DND-41 (cell line): ENCODE measurements at regions not wholly inside any gene's neighbourhood (a gene's known extent, or its start where the extent isn't known, plus 50 kb on each side); places are given as distances from the start of the nearest gene placed in this dataset.

ENCODE experiments used
- ATAC-seq: fragments of 200-7000 bp; cut with Tn5 transposase; 3 replicates; pipeline ENCODE4 v1.9.1; 2021; ENCODE audit warnings: low read depth; ENCODE audit not compliant: insufficient read depth
- DNase-seq: peaks from one replicate; pipeline ENCODE4 v3.0.0-alpha.2; 2020
- H2AFZ ChIP-seq: 2 replicates; pipeline ENCODE4 v1.6.0; 2012; ENCODE audit warnings: low read depth, low read length
- H3K27ac ChIP-seq: 2 replicates; pipeline ENCODE4 v1.5.1; 2012; ENCODE audit warnings: low read length, inconsistent platforms
- H3K27me3 ChIP-seq: fragments of 200-600 bp; sonication (generic); 2 replicates; pipeline ENCODE4 v1.6.0; 2012; ENCODE audit warnings: low read length, mild to moderate bottlenecking, inconsistent platforms; ENCODE audit not compliant: insufficient read depth, poor library complexity
- H3K36me3 ChIP-seq: 2 replicates; pipeline ENCODE4 v1.5.1; 2012; ENCODE audit warnings: low read length, inconsistent platforms; ENCODE audit not compliant: insufficient read depth
- H3K4me1 ChIP-seq: 2 replicates; pipeline ENCODE4 v1.5.1; 2012; ENCODE audit warnings: mild to moderate bottlenecking, low read length; ENCODE audit not compliant: insufficient read depth
- H3K4me2 ChIP-seq: 2 replicates; pipeline ENCODE4 v1.6.0; 2012; ENCODE audit warnings: mild to moderate bottlenecking, moderate library complexity, low read length, inconsistent platforms; ENCODE audit not compliant: insufficient read depth
- H3K4me3 ChIP-seq, 2 experiments: fragments of 200-600 bp in 1 of 2; shearing (Covaris generic) in 1 of 2; 2 replicates each; pipeline ENCODE4 v1.5.1; 2012 to 2016; ENCODE audit warnings: inconsistent platforms in 2 of 2, low read length in 2 of 2, mild to moderate bottlenecking in 2 of 2, low read depth in 1 of 2, moderate library complexity in 1 of 2
- H3K79me2 ChIP-seq: 2 replicates; pipeline ENCODE4 v1.6.0; 2012; ENCODE audit warnings: low read length, inconsistent platforms; ENCODE audit not compliant: insufficient read depth
- H3K9ac ChIP-seq: 2 replicates; pipeline ENCODE4 v1.6.0; 2012; ENCODE audit warnings: low read depth, mild to moderate bottlenecking, inconsistent platforms, low read length, moderate library complexity
- H3K9me3 ChIP-seq: 2 replicates; pipeline ENCODE4 v1.5.1; 2012; ENCODE audit warnings: low read length, moderate library complexity, mild to moderate bottlenecking, inconsistent platforms; ENCODE audit not compliant: insufficient read depth, severe bottlenecking
- H4K20me1 ChIP-seq: 2 replicates; pipeline ENCODE4 v1.6.0; 2012; ENCODE audit warnings: low read length; ENCODE audit not compliant: insufficient read depth
- CTCF ChIP-seq: IDR thresholded peaks from 2 replicates; pipeline ENCODE4 v1.5.1; 2012; ENCODE audit warnings: borderline replicate concordance, low read length, moderate library complexity, mild to moderate bottlenecking; ENCODE audit not compliant: poor library complexity, severe bottlenecking; ENCODE audit errors: extremely low read depth
- EZH2 ChIP-seq: IDR thresholded peaks from 3 replicates; pipeline ENCODE4 v1.6.1; 2012; ENCODE audit warnings: borderline replicate concordance, low read depth, mild to moderate bottlenecking, moderate library complexity, low read length, inconsistent platforms; ENCODE audit not compliant: severe bottlenecking

GRCh38 chr20:22449188-22449973, 135.0 kb downstream of the FOXA2 start:
- Histone ChIP-seq H3K4me3 (no peak overlapping the region), H2AFZ (no peak overlapping the region), H3K27me3 (peaks cover 26% of the 10 kb centered on the region), H3K9me3 (no peaks in the 10 kb centered on the region), H3K9ac (no peak overlapping the region), H3K36me3 (no peaks in the 10 kb centered on the region), H3K79me2 (no peaks in the 10 kb centered on the region), H3K4me1 (no peaks in the 10 kb centered on the region), H3K4me2 (no peak overlapping the region), H3K27ac (no peak overlapping the region), H4K20me1 (0 out of 2 replicates have a peak, but pooled peaks cover 2% of the 10 kb centered on the region)
- DNase-seq: no peak
- no peak for ATAC-seq
- no peak for TF ChIP-seq CTCF
- TF ChIP-seq EZH2: no peak

- H3K27me3 ChIP-seq: peaks cover 26% of the 10 kb centered on the region
- no peaks in the 10 kb centered on the region for H3K4me1 ChIP-seq
- 0 out of 2 replicates have a peak, but pooled peaks cover 2% of the 10 kb centered on the region for H4K20me1 ChIP-seq
- H3K27ac ChIP-seq: no peak overlapping the region
- H3K4me3 ChIP-seq: no peak overlapping the region
- no peak for TF ChIP-seq EZH2
- TF ChIP-seq CTCF: no peak
- no peak overlapping the region for H3K4me2 ChIP-seq
- no peaks in the 10 kb centered on the region for H3K9me3 ChIP-seq
- no peak overlapping the region for H3K9ac ChIP-seq
- no peaks in the 10 kb centered on the region for H3K36me3 ChIP-seq
- DNase-seq: no peak
- H3K79me2 ChIP-seq: no peaks in the 10 kb centered on the region
- ATAC-seq: no peak
- no peak overlapping the region for H2AFZ ChIP-seq
These were observed 137.0 kb downstream of the FOXA2 start for GRCh38 chr20:22447447-22447778.

DNA sequence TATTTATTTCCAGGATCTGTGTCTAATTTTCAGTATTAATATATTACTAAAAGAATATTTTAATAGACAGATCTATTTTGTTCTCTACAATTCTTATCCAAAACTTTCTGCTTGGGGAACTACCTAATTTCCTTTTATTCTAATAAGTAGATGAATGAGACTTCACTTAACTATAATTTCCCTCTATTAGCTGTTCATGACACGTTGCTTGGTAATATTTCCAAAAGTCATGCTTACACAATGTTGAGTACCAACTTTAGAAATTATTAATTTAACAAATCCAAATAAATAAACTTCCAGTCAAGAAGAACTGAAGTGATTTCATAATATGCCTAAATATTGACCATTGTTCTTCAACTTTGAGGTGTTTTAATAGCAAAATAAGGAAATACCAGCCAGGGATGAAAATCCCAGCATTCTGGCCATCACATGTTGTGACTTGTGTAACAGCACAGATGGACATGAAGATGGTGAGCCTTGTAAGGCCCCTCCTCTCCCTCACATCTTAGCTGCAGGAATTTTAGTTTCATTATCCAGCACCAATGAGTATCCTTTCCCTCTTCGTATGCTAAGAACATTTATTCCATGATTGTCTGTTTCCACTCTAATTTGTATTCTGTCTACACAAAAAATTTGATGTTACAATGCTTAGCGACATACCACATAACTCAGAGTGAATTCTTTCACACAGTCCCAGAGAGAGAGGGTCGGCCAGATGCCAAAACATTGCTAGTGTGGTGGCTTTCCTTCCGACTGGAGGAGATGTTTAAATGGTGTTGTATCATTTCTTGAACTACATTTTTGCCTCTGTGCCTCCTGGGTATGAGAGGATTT, 137.5 kb downstream of the FOXA2 start:
- no peak for TF ChIP-seq CTCF
- no peak for TF ChIP-seq EZH2
- Histone ChIP-seq H3K9ac (no peak overlapping the region), H3K36me3 (no peaks in the 10 kb centered on the region), H3K79me2 (no peaks in the 10 kb centered on the region), H2AFZ (no peak overlapping the region), H4K20me1 (0 out of 2 replicates have a peak, but pooled peaks cover 2% of the 10 kb centered on the region), H3K9me3 (no peaks in the 10 kb centered on the region), H3K4me1 (no peaks in the 10 kb centered on the region), H3K27me3 (peaks cover 26% of the 10 kb centered on the region), H3K4me3 (no peak overlapping the region), H3K4me2 (no peak overlapping the region), H3K27ac (no peak overlapping the region)
- no peak for DNase-seq
- no peak for ATAC-seq
